ENCODE measurements at regions not wholly inside any gene's neighbourhood (a gene's known extent, or its start where the extent isn't known, plus 50 kb on each side); places are given as distances from the start of the nearest gene placed in this dataset.

DNA sequence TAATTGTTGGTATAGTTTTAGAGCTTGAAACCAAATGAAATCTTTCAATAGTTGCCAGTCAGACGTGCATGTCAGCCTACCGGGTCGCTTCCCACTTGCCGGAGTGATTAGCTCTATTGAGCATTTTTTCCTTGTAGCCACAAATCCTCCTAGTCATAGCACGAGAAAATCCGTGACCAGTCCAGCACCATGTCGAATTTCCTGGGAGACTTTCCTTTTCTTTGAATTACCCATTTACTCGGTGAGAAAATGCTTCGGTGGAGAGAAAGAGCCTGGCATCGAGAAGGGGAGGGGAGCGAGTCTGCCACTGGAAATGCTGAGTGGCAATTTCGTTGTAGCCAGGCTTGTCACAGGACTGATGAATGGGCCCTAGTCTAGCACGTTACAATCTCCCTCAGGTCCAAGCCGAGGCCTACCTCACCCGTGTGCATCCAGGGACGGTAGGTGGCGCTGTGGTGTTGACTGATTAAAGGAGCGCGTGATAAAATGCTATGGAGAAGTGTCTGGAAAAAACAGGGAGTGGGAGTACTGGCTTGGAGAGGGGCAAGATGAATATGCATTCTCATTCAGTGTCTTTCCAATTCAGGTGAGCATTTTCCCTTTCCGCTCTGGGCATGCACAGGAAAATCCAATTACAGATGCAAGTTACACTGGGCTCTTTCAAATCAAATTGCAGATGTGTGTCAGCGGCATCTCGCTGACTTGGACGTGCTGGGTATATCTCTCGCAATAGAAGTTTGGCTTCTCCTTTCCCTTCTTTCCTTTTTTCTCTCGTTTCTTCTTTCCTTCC is 238.8 kb downstream of the EDEM1 start:
- peak; percentile 46 to 84 for DNase-seq (ENCODE audit: low spot score in 2 of 2)
- H3K27ac Mint-ChIP-seq, result no peak overlapping the region
- no peaks in the 10 kb centered on the region for H3K4me1 Mint-ChIP-seq
- no peak overlapping the region for H3K4me3 Mint-ChIP-seq
- H3K36me3 Mint-ChIP-seq, result no peaks in the 10 kb centered on the region
- H3K9me3 Mint-ChIP-seq, result no peaks in the 10 kb centered on the region
- ATAC-seq, result peak; percentile 75

DNA sequence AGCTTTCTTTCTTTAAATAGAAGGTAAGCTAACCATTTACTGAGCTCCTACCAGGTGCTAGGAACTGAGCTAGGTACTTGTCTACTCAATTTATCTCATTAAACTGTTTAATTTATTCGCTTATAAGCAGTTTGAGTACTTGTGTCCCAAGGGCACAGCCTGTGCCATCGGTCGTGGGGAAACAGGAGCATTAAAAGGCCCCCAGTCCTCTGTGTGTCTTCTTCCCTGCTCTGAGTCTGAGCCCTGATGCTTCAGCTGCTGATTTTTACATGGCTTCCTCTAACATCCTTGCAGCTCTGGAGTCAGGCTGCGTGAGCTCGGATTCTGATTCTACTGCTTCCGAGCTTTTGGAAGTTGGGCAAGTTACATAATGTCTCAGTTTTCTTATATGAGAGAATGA is 239.5 kb downstream of the EDEM1 start:
- no peaks in the 10 kb centered on the region for H3K4me1 Mint-ChIP-seq
- H3K4me3 Mint-ChIP-seq, result no peak overlapping the region
- H3K36me3 Mint-ChIP-seq, result no peaks in the 10 kb centered on the region
- H3K27ac Mint-ChIP-seq, result no peak overlapping the region
- no peak for DNase-seq (ENCODE audit: low spot score in 2 of 2)
- ATAC-seq, result no peak
- H3K9me3 Mint-ChIP-seq, result no peaks in the 10 kb centered on the region

DNA sequence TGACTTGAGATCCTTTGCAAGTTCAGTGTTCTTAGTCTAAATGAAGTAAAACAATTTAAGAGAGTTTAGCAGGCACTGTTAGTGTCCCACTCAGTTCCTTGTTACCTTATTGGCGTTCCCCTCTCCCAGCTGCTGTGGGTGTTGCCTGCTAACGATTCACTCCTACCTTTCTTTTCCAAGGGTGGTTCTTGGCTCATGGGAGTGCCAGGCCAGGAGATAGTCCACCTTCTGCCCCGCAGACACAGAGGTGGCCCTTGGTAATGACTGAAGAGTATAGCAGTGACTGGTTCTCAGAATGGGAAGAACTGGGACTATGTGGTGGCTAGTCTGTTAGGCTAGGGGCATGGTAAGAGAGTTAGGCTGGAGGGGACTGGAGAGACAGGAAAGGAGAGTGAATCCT is 240.4 kb downstream of the EDEM1 start:
- Mint-ChIP-seq H3K9me3 (no peaks in the 10 kb centered on the region), H3K4me1 (no peaks in the 10 kb centered on the region), H3K36me3 (no peaks in the 10 kb centered on the region), H3K4me3 (no peak overlapping the region), H3K27ac (no peak overlapping the region)
- DNase-seq (ENCODE audit: low spot score in 2 of 2) (no peak), ATAC-seq (no peak)

DNA sequence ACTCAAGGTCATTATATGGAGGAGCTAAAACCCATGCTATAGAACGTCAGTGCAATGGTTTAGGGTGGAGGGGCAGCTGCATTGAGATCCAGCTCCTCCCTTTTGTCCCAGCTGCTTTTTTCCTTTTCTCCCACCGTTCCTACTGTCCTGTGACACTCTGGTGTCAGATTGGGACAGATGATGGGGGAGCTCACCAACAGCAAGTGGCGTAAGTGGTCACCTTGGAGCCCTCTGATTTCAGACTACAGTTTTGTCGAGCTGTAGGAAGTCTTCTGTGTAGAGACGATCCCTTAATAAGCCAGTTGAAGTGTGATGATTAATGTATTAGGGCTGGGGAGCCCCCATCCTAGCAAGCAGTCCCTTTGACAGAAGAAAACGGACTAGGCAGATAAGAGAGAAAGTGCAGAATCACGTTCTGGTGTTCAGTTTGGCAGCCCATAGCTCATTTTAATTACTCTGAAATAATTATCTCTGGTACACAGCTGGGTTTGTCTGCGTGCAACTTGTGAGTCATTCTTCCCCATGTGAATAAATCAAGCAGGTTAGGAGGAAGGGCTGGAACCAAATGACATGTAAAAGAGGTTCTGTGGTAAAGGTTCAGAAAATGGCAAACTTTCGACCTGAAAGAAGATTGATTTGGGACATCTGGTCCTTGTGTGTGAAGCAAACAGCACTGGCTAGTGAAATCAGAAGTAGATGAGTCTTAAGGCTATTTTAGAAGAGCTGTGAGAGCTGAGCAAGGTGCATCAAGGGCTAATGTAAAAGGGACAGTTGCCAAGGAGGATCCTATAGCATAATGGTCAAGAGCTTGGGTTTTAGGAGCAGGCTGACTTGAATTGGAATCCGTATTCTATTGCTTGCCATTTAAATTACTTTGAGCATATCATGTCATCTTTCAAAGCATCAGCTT is 241.4 kb downstream of the EDEM1 start:
- Mint-ChIP-seq H3K27ac (no peak overlapping the region), H3K4me3 (no peak overlapping the region), H3K4me1 (no peaks in the 10 kb centered on the region), H3K36me3 (no peaks in the 10 kb centered on the region), H3K9me3 (no peaks in the 10 kb centered on the region)
- no peak for DNase-seq (ENCODE audit: low spot score in 2 of 2)
- ATAC-seq, result peak; percentile 53

DNA sequence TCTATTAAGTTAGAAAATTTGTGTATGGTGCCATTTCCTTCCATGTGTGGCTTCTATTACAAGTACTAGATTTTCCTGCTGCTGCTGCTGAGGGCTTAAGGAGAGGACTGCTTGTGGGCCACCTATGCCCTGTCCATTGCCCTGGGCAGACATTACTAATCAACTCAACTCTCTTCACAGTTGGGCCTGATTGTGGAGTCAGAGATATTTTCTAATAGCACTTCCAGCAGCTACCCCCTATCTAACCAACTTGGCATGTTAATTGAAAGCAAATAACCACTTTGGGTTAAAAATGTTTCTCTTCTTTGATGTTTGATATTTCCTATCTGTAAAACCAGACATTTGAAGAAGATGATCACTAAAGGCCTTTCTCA is 242.0 kb downstream of the EDEM1 start:
- no peak for DNase-seq (ENCODE audit: low spot score in 2 of 2)
- Mint-ChIP-seq H3K27ac (no peak overlapping the region), H3K4me3 (no peak overlapping the region), H3K9me3 (no peaks in the 10 kb centered on the region), H3K4me1 (no peaks in the 10 kb centered on the region), H3K36me3 (no peaks in the 10 kb centered on the region)
- ATAC-seq, result no peak

DNA sequence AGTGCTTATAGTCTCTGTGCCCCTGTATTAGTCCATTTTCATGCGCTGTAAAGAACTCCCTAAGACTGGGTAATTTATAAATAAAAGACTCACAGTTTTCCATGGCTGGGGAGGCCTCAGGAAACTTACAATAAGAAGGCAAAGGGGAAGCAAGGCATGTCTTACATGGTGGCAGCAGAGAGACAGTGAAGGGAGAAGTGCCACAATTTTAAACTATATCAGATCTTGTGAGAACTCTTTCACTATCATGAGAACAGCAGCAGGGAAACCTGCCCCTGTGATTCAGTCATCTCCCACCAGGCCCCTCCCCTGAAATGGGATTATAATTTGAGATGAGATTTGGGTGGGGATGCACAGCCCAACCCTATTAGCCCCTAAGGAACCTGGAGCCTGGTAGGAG is 243.2 kb downstream of the EDEM1 start:
- no peaks in the 10 kb centered on the region for H3K36me3 Mint-ChIP-seq
- H3K27ac Mint-ChIP-seq, result no peak overlapping the region
- H3K9me3 Mint-ChIP-seq, result no peaks in the 10 kb centered on the region
- no peaks in the 10 kb centered on the region for H3K4me1 Mint-ChIP-seq
- no peak for DNase-seq (ENCODE audit: low spot score in 2 of 2)
- H3K4me3 Mint-ChIP-seq, result no peak overlapping the region
- ATAC-seq, result no peak

DNA sequence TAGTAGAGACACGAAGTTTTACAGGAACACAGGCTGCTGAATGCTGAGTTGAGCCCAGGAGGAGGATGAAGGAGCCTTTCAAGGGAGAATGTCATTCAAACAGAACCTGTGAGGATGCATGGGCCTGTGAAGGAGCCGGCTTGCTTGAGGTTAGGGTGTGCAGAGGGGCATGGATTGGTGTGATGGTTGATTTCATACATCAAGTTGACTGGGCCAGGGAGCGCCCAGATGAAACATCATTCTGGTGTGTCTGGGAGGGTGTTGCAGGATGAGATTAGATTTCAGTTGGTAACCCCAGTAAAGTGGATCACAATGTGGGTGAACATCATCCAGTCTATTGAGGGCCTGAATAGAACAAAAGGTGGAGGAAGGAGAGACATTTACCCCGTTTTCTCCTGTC is 243.6 kb downstream of the EDEM1 start:
- Mint-ChIP-seq H3K36me3 (no peaks in the 10 kb centered on the region), H3K4me3 (no peak overlapping the region), H3K27ac (no peak overlapping the region), H3K9me3 (no peaks in the 10 kb centered on the region), H3K4me1 (no peaks in the 10 kb centered on the region)
- ATAC-seq, result no peak
- DNase-seq (ENCODE audit: low spot score in 2 of 2), result no peak

DNA sequence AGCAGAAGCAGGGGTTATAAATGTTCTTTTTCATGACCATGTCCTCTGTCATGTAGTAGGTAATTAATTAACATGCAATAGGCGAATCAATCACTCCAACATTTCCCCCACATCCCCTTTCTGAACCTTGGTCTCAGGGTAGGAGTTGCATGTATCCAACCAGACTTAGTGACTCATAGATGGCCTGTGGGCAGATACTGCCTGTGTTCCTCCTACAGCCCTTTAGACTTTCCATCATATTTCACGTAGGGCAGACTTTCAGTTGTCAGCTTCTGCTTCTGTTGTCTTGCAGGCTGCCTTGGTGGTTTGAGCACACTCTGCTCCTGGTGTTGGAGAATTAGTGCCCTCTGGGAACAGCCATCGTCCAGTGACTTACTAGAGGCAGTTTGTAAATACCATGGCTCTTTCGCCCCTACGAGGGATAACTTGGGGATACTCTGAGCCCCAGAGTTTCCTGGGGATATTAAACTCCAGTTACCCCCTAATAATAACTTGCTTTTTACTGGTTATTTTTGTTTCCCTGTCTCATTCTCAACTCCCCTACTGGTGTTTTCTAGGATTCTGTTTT is 244.4 kb downstream of the EDEM1 start:
- no peaks in the 10 kb centered on the region for H3K36me3 Mint-ChIP-seq
- H3K4me1 Mint-ChIP-seq, result no peaks in the 10 kb centered on the region
- ATAC-seq, result no peak
- no peak overlapping the region for H3K27ac Mint-ChIP-seq
- no peaks in the 10 kb centered on the region for H3K9me3 Mint-ChIP-seq
- no peak overlapping the region for H3K4me3 Mint-ChIP-seq
- DNase-seq (ENCODE audit: low spot score in 2 of 2), result no peak

DNA sequence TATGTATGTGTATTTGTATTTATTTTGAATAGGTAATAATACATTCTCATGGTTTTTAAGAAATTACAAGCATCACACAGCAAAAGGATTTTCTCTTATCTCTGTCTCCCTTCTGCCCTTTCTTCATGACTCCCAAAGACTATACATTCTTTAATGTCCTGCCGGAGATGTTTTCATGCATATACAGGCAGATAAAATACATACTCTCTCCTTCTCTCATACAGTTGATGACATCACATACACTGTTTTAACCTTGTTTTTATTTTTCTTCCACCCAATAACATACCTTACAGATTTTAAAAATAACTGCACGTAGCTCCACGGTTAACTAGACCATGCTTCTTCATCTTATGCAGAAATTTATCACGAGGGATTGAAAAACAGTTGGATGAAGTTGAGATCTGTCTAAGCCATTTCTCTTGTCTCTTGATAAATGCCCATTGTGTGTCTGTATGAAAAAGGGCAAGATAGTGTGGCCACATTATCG is 249.8 kb downstream of the EDEM1 start:
- Mint-ChIP-seq H3K27ac (no peak overlapping the region), H3K9me3 (no peaks in the 10 kb centered on the region), H3K36me3 (no peaks in the 10 kb centered on the region), H3K4me3 (no peak overlapping the region), H3K4me1 (no peaks in the 10 kb centered on the region)
- no peak for DNase-seq (ENCODE audit: low spot score in 2 of 2)
- no peak for ATAC-seq

DNA sequence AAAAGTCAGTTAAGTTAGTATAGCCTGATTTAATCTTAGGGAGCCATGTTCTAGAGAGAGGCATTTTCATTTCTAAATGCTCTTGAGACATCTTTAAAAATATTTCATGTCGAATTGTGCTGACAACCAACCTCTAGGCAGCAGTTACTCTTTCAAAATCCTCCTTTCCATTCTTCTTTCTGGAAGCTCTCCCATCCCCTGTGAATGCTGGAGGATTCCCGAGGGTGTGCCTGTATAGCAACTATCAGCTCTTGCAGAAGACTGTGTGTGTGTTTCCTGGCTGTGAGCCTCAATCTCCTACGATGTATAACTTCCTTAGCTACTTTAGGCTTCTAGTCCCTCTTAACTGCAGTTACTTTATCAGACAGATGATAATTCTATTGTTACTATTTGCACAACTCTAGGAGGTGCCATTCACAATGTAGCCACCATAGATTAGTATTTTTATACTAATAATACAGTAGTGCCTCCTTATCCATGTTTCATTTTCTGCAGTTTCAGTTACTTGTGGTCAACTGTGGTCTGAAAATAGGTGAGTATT is 250.3 kb downstream of the EDEM1 start:
- Mint-ChIP-seq H3K36me3 (no peaks in the 10 kb centered on the region), H3K9me3 (no peaks in the 10 kb centered on the region), H3K4me3 (no peak overlapping the region), H3K27ac (no peak overlapping the region), H3K4me1 (no peaks in the 10 kb centered on the region)
- DNase-seq (ENCODE audit: low spot score in 2 of 2) (no peak), ATAC-seq (no peak)

DNA sequence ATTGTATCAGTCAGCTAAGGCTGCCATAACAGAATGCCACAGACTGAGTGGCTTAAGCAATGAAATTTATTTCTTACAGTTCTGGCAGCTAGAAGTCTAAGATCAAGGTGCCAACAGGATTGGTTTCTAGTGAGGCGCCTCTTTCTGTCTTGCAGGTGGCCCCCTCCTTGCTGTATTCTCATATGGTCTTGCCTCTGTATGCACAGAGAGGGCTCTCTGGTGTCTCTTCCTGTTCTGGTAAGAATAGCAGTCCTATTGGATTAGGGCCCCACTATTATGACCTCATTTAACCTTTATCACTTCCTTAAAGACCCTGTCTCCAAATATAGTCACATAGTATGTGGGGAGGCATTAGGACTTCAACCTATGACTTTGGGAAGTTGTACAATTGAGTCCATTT is 253.9 kb downstream of the EDEM1 start:
- Mint-ChIP-seq H3K27ac (no peak overlapping the region), H3K4me1 (no peaks in the 10 kb centered on the region), H3K36me3 (no peaks in the 10 kb centered on the region), H3K4me3 (no peak overlapping the region), H3K9me3 (no peaks in the 10 kb centered on the region)
- ATAC-seq, result no peak
- DNase-seq (ENCODE audit: low spot score in 2 of 2), result no peak

DNA sequence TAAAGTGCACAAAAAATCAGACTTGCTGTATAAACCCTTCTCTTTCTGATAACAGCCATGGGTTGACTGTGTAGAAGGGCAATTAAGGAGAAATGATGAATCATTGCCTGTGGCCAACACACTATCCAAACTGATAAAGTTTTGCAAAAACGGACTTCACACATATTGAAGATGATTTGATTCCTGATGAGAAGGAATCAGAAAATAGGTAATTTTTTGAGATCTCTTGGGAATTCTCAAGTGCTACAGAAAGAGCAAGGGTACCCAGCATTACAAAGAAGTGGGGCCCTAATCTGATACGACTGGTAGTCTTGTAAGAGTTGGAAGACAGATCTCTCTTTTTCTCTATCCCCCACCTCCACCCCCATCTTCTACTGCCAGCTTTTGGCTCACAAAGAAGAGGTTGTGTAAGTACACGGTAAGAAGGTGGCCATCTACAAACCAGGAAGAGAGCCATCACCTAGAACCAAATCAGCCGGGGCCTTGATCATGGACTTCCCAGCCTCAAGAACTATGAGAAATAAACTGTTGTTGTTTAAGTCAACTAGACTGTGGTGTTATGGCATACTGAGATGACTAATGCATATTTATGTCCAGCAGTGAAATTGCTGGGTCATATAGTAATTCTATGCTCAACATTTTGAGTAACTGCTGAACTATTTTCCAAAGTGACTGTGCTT is 254.7 kb downstream of the EDEM1 start:
- no peak overlapping the region for H3K27ac Mint-ChIP-seq
- no peak for ATAC-seq
- no peak for DNase-seq (ENCODE audit: low spot score in 2 of 2)
- H3K4me3 Mint-ChIP-seq, result no peak overlapping the region
- no peaks in the 10 kb centered on the region for H3K9me3 Mint-ChIP-seq
- H3K36me3 Mint-ChIP-seq, result no peaks in the 10 kb centered on the region
- H3K4me1 Mint-ChIP-seq, result no peaks in the 10 kb centered on the region

DNA sequence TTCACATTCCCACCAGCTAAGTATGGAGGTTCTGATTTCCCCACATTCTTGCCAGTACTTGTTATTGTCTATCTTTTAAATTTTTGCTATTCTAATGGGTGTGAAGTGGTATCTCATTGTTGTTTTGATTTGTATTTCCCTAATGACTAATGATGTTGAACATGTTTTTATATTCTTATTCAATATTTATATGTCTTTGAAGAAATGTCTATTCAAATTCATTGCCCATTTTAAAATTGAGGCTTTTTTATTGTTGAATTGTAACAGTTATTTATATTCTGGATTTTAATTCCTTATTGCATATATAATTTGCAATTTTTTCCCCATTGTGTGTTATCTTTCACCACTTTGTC is 255.3 kb downstream of the EDEM1 start:
- Mint-ChIP-seq H3K36me3 (no peaks in the 10 kb centered on the region), H3K4me3 (no peak overlapping the region), H3K9me3 (no peaks in the 10 kb centered on the region), H3K27ac (no peak overlapping the region), H3K4me1 (no peaks in the 10 kb centered on the region)
- ATAC-seq (no peak), DNase-seq (ENCODE audit: low spot score in 2 of 2) (no peak)

DNA sequence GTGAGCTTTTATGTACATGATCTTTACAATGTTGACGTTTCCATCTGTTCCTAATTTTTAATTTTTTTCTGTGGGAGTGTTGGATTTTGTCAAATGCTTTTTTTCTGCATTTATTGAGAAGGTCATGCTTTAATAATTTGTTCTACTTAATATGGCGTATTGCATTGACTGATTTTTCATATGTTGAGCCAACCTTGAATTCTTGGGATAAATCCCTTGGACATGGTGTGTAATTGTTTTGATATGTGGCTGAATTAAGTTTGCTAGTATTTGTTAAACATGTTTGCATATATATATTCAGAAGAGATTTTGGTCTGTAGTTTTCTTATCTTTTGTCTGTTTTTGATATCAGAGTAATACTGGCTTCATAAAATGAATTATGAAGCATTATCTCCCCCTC is 256.7 kb downstream of the EDEM1 start:
- H3K27ac Mint-ChIP-seq, result no peak overlapping the region
- no peaks in the 10 kb centered on the region for H3K36me3 Mint-ChIP-seq
- ATAC-seq (no peak), DNase-seq (ENCODE audit: low spot score in 2 of 2) (no peak)
- no peaks in the 10 kb centered on the region for H3K9me3 Mint-ChIP-seq
- no peaks in the 10 kb centered on the region for H3K4me1 Mint-ChIP-seq
- H3K4me3 Mint-ChIP-seq, result no peak overlapping the region

DNA sequence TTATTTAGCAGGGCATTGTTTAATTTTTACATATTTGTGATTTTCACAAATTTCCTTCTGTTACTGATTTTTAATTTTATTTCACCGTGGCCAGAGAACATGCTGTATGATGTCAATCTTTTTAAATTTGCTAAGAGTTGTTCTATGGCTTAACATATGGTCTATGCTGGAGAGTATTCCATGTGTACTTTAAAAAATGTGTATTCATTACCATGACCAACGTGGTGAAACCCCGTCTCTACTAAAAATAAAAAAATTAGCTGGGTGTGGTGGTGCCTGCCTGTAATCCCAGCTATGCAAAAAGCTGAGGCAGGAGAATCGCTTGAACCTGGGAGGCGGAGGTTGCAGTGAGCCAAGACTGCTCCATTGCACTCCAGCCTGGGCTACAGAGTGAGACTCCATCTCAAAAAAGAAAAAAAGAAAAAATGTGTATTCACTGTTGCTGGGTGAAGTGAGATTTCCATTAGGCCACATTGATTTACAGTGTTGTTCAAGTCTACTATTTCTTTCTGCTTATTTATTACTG is 258.2 kb downstream of the EDEM1 start:
- H3K4me3 Mint-ChIP-seq, result no peak overlapping the region

More for the DNA sequence above, 258.2 kb downstream of the EDEM1 start:
- ATAC-seq, result no peak
- Mint-ChIP-seq H3K9me3 (no peaks in the 10 kb centered on the region), H3K4me1 (no peaks in the 10 kb centered on the region), H3K36me3 (no peaks in the 10 kb centered on the region), H3K27ac (no peak overlapping the region)
- no peak for DNase-seq (ENCODE audit: low spot score in 2 of 2)
